ENCODE measurements at regions not wholly inside any gene's neighbourhood (a gene's known extent, or its start where the extent isn't known, plus 50 kb on each side); places are given as distances from the start of the nearest gene placed in this dataset.

DNA sequence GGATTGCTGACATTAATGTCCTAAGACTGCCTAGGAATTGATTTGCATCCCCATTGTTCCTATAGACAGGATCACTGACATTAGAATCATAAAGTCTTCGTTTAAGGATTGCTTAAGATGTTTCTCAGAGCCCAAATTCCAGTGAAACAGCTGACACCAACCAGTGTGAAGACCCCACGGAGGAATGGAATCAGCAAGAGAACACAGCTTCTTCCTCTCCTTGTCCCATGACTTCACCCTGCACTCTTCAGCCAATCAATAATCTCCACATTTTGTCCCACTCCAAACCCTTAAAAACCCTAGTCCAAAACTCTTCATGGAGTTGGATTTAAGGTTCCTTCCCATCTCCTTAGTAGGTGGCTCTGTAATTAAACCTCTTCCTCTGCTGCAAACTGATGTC is 157.0 kb upstream of the NDUFV2 start:
- TF ChIP-seq EP300 (IDR thresholded peaks at IDR 0.05; ENCODE audit: borderline replicate concordance in 1 of 2, low read depth in 2 of 2, low read length in 2 of 2) (no peak), SP1 (IDR thresholded peaks at IDR 0.05; ENCODE audit: low read depth, low read length) (no peak), RAD21 (IDR thresholded peaks at IDR 0.05 in 1 of 2, conservative IDR thresholded peaks at IDR 0.05 in 1 of 2; ENCODE audit: low read depth in 2 of 2, low read length in 2 of 2) (no peak), POU5F1 (IDR thresholded peaks at IDR 0.05; ENCODE audit: low read depth, low read length) (no peak), ZNF274 (IDR thresholded peaks at IDR 0.05; ENCODE audit: borderline replicate concordance, extremely low read depth, low read length) (no peak), JUN (IDR thresholded peaks at IDR 0.05; ENCODE audit: low read depth, low read length) (no peak), TBP (IDR thresholded peaks at IDR 0.05; ENCODE audit: low read depth, low read length) (no peak), EZH2 (IDR thresholded peaks at IDR 0.05; ENCODE audit: low read depth, low read length, severe bottlenecking) (no peak)
- TF ChIP-seq, protein P1, sequence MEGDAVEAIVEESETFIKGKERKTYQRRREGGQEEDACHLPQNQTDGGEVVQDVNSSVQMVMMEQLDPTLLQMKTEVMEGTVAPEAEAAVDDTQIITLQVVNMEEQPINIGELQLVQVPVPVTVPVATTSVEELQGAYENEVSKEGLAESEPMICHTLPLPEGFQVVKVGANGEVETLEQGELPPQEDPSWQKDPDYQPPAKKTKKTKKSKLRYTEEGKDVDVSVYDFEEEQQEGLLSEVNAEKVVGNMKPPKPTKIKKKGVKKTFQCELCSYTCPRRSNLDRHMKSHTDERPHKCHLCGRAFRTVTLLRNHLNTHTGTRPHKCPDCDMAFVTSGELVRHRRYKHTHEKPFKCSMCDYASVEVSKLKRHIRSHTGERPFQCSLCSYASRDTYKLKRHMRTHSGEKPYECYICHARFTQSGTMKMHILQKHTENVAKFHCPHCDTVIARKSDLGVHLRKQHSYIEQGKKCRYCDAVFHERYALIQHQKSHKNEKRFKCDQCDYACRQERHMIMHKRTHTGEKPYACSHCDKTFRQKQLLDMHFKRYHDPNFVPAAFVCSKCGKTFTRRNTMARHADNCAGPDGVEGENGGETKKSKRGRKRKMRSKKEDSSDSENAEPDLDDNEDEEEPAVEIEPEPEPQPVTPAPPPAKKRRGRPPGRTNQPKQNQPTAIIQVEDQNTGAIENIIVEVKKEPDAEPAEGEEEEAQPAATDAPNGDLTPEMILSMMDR (IDR thresholded peaks at IDR 0.05; ENCODE audit: control extremely low read depth in 1 of 3, insufficient read depth in 1 of 3, low read depth in 1 of 3, low read length in 3 of 3): no peak

All from H1 (cell line).